ENCODE measurements at regions not wholly inside any gene's neighbourhood (a gene's known extent, or its start where the extent isn't known, plus 50 kb on each side); places are given as distances from the start of the nearest gene placed in this dataset.

- DNase-seq, result no peak
These were observed 396.8 kb downstream of the MED10 start for GRCh38 chr5:5981562-5981961.

GRCh38 chr5:5980538-5980895, 397.8 kb downstream of the MED10 start:
- no peak for DNase-seq

- DNase-seq, result no peak
These were observed 398.4 kb downstream of the MED10 start for GRCh38 chr5:5979761-5980537.

GRCh38 chr5:5979377-5979760, 399.0 kb downstream of the MED10 start:
- DNase-seq, result no peak

GRCh38 chr5:5978501-5979376, 399.6 kb downstream of the MED10 start:
- no peak for DNase-seq

- no peak for DNase-seq
These were observed 407.1 kb downstream of the MED10 start for GRCh38 chr5:5971203-5971602.

- no peak for DNase-seq
These were observed 408.3 kb downstream of the MED10 start for GRCh38 chr5:5969942-5970483.

- DNase-seq, result no peak
These were observed 409.4 kb downstream of the MED10 start for GRCh38 chr5:5968981-5969380.

- DNase-seq, result no peak
These were observed 410.4 kb downstream of the MED10 start for GRCh38 chr5:5967944-5968343.

- no peak for DNase-seq
These were observed 411.0 kb downstream of the MED10 start for GRCh38 chr5:5967373-5967772.

GRCh38 chr5:5965132-5965531, 413.2 kb downstream of the MED10 start:
- no peak for DNase-seq

- DNase-seq, result no peak
These were observed 414.0 kb downstream of the MED10 start for GRCh38 chr5:5964347-5964746.

GRCh38 chr5:5957737-5958136, 420.6 kb downstream of the MED10 start:
- no peak for DNase-seq

- DNase-seq, result no peak
These were observed 424.1 kb downstream of the MED10 start for GRCh38 chr5:5954275-5954598.

GRCh38 chr5:5953584-5954274, 424.6 kb downstream of the MED10 start:
- no peak for DNase-seq

GRCh38 chr5:5951953-5952352, 426.4 kb downstream of the MED10 start:
- DNase-seq, result no peak

- DNase-seq, result no peak
These were observed 427.7 kb downstream of the MED10 start for GRCh38 chr5:5950658-5951057.

- no peak for DNase-seq
These were observed 436.9 kb downstream of the MED10 start for GRCh38 chr5:5941486-5941885.

- DNase-seq, result no peak
These were observed 438.5 kb downstream of the MED10 start for GRCh38 chr5:5939759-5940370.

GRCh38 chr5:5933651-5934050, 444.7 kb downstream of the MED10 start:
- no peak for DNase-seq

GRCh38 chr5:5932824-5933223, 445.5 kb downstream of the MED10 start:
- DNase-seq, result no peak

- DNase-seq, result no peak
These were observed 447.8 kb downstream of the MED10 start for GRCh38 chr5:5930561-5930960.

Measured in CD4-positive, alpha-beta T cell treated with Interleukin-12 subunit alpha and Interleukin-12 subunit beta, for 1 hour (primary cell).